Right lobe of liver (tissue), 6 donors: ENCODE measurements at regions not wholly inside any gene's neighbourhood (a gene's known extent, or its start where the extent isn't known, plus 50 kb on each side); places are given as distances from the start of the nearest gene placed in this dataset.

ENCODE experiments used
- ATAC-seq, 4 donors: fragments of 200-7000 bp; cut with Tn5 transposase; one replicate each; pipeline ENCODE4 v1.9.1; 2020; ENCODE audit warnings: mild to moderate bottlenecking in 4 of 4, moderate library complexity in 4 of 4
- DNase-seq, 3 donors: peaks; one replicate each; pipeline ENCODE4 v3.0.0-alpha.2; 2020
- H3K27ac ChIP-seq, 3 donors: fragments of 200-600 bp; one replicate each; pipeline ENCODE4 v1.8.0; 2022
- H3K27me3 ChIP-seq, 2 donors: fragments of 200-600 bp; one replicate each; pipeline ENCODE4 v1.8.0; 2022
- H3K36me3 ChIP-seq, 4 donors: fragments of 200-600 bp; sonication (generic) in 1 of 4; one replicate each; pipeline versions ENCODE4 v1.5.1 to v1.8.0; 2017 to 2022; ENCODE audit warnings: control low read depth in 1 of 4
- H3K4me1 ChIP-seq, 4 donors: fragments of 200-600 bp; sonication (generic) in 1 of 4; one replicate each; pipeline versions ENCODE4 v1.5.1 to v1.8.0; 2017 to 2022; ENCODE audit warnings: control low read depth in 1 of 4
- H3K4me3 ChIP-seq, 3 donors: fragments of 200-600 bp; one replicate each; pipeline ENCODE4 v1.8.0; 2022
- H3K9me3 ChIP-seq, 4 donors: fragments of 200-600 bp; sonication (generic) in 1 of 4; one replicate each; pipeline versions ENCODE4 v1.5.1 to v1.8.0; 2017 to 2022; ENCODE audit warnings: control low read depth in 1 of 4
- POLR2A ChIP-seq: fragments of 450-650 bp; IDR thresholded peaks from one replicate; pipeline ENCODE4 v1.6.1; 2017; ENCODE audit warnings: antibody characterized with exemption, mild to moderate bottlenecking
- WGBS: methylation state at CpG from one replicate; pipeline ENCODE4 v1.1.6; 2018; ENCODE audit warnings: low coverage, low lambda C conversion rate; ENCODE audit not compliant: insufficient coverage; ENCODE audit errors: missing lambda C conversion rate; 5-methylcytosine and 5-hydroxymethylcytosine counted together
- intact Hi-C, 2 donors: fragments of 100-400 bp; cut with DNase I; formaldehyde crosslinking; loops; one replicate each; pipeline versions ENCODE4 v1.11.2 to v1.14.1; 2022
- TF ChIP-seq, protein P1 (sequence below), 4 donors: fragments of 200-600 bp in 3 of 4; fragments of 450-650 bp in 1 of 4; IDR thresholded peaks; one replicate each; pipeline versions ENCODE4 v1.5.1 to v1.8.0; 2016 to 2022; ENCODE audit warnings: antibody characterized with exemption in 4 of 4, mild to moderate bottlenecking in 2 of 4
- donor health status: DM: no; HTN: yes; CAD: no.
- donor health status: DM: no; HTN: no; CAD: no.
- donor health status: DM: no; HTN: no; CAD: no.
- donor health status: DM: no; HTN: yes; CAD: no.
- donor health status: DM: no; HTN: yes; CAD: no.

DNA sequence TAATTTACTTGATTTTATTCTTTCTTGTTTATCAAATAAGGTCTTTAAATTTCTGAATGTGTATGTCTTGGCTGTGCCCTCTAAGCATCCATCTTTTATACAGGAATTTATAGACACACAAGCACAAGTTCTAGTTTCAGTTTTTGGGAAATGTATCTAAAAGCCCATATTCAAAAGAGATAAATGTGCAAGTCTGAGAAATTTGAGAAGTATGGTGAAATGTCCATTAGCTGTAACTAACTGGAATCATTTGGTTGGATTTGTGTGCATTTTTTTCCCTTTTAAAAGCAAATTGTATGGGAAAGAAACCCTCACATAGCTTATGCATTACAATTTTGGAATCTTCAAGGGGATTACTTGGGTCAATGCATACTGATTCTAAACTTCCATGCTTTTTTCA, 532.0 kb downstream of the KLF5 start:
- Histone ChIP-seq H3K36me3 (no peaks in the 10 kb centered on the region), H3K27ac (no peak overlapping the region), H3K4me3 (no peak overlapping the region), H3K4me1 (no peaks in the 10 kb centered on the region), H3K27me3 (no peaks in the 10 kb centered on the region), H3K9me3 (no peaks in the 10 kb centered on the region)
- no peak for TF ChIP-seq POLR2A
- TF ChIP-seq, protein P1, sequence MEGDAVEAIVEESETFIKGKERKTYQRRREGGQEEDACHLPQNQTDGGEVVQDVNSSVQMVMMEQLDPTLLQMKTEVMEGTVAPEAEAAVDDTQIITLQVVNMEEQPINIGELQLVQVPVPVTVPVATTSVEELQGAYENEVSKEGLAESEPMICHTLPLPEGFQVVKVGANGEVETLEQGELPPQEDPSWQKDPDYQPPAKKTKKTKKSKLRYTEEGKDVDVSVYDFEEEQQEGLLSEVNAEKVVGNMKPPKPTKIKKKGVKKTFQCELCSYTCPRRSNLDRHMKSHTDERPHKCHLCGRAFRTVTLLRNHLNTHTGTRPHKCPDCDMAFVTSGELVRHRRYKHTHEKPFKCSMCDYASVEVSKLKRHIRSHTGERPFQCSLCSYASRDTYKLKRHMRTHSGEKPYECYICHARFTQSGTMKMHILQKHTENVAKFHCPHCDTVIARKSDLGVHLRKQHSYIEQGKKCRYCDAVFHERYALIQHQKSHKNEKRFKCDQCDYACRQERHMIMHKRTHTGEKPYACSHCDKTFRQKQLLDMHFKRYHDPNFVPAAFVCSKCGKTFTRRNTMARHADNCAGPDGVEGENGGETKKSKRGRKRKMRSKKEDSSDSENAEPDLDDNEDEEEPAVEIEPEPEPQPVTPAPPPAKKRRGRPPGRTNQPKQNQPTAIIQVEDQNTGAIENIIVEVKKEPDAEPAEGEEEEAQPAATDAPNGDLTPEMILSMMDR (IDR thresholded peaks at IDR 0.05), result no peak
- DNase-seq (no peak), ATAC-seq (no peak)
- intact Hi-C loops, result no loop called here

DNA sequence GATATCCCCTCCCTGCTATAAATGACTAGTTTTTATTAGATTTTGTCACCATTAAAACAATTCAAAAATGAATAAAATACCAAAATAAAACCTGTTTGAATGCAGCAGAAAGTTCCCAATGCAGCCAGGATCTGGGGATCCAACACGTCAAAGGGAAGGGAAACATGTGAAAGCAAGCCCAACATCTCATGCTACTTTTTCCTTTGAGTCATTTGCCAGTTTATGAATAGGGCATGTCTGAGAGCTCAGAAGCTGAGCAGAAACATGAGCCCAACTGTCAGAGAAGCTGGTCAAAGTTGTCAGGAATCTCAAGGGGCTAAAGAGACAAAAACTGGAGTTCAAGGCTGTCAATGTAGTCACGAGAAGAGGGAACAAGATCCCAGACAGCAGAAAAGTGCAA, 526.4 kb downstream of the KLF5 start:
- H3K4me3 ChIP-seq, result no peak overlapping the region
- H3K4me1 ChIP-seq, result peaks cover 0 to 4% (median 0%) of the 10 kb centered on the region in 4 donors
- WGBS, result 72% methylated on average over 2 of the region's 2 CpGs
- intact Hi-C loops, result no loop called here
- ATAC-seq, result no peak
- H3K27ac ChIP-seq, result no peak overlapping the region
- no peak for DNase-seq
- no peaks in the 10 kb centered on the region for H3K27me3 ChIP-seq
- H3K36me3 ChIP-seq, result no peaks in the 10 kb centered on the region
- TF ChIP-seq, protein P1 (IDR thresholded peaks at IDR 0.05), result no peak
- no peak for TF ChIP-seq POLR2A
- H3K9me3 ChIP-seq, result no peaks in the 10 kb centered on the region

DNA sequence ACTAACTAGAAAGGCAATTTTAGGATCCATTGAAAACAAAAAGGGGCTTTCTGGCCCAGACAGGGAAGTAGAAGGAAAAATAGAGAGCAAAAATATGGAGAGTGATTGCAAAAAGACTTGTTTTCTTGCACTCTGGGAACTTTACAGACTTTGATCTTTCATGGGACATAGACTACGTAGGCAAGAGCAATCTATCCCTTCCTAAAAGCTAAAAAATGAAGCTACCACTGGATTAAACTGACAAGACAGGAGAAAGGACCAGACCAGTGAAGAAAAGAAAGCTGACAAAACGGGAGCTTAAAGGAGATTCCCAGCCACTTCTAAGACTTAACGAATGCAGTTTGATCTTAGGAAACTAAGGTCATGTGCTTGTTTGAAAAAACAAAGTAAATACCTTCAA, 524.5 kb downstream of the KLF5 start:
- Histone ChIP-seq H3K36me3 (no peaks in the 10 kb centered on the region), H3K27ac (no peak overlapping the region), H3K27me3 (no peaks in the 10 kb centered on the region), H3K9me3 (no peaks in the 10 kb centered on the region), H3K4me3 (no peak overlapping the region), H3K4me1 (peaks cover 0 to 4% (median 0%) of the 10 kb centered on the region in 4 donors)
- TF ChIP-seq, protein P1 (IDR thresholded peaks at IDR 0.05), result no peak
- TF ChIP-seq POLR2A, result no peak
- WGBS, result 32% methylated on average over 3 of the region's 3 CpGs
- ATAC-seq, result no peak
- DNase-seq, result no peak
- intact Hi-C loops, result no loop called here

DNA sequence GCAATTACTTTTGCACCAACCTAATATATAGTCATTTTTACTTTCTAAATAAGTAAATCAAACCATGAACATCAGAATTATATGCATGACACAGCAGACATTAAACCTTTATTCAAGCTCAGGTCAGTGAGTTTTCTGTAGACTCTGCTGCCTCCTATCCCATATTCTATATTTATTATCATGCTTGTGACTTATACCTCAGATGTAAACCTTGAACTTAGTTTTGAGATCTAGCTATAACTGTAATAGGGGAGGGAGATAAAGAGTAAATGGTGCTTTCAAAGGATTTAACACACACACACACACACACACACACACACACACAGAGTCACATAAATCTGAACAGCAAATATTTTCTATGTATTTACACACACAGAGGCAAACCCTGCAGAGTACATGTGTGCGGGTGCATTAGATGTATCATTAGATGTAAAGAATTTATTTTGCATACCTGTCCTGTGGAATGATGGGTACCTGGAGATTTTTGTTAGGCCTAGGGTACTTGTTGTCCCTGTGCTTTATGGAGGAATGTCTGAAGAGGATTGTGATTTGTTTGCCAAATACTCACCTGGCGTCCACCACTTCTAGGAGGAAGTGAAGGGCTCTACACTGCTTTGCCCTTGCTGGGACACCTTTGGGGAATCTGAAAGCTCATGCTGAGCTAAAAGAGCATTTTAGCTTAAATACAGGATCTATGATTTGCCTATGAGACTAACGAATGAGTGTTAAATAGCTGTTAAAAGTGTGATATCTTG, 521.9 kb downstream of the KLF5 start:
- Histone ChIP-seq H3K27me3 (no peaks in the 10 kb centered on the region), H3K4me3 (no peak overlapping the region), H3K9me3 (no peaks in the 10 kb centered on the region), H3K4me1 (peaks cover 0 to 4% (median 0%) of the 10 kb centered on the region in 4 donors), H3K27ac (no peak overlapping the region), H3K36me3 (no peaks in the 10 kb centered on the region)
- DNase-seq, result no peak
- TF ChIP-seq POLR2A, result no peak
- TF ChIP-seq, protein P1 (IDR thresholded peaks at IDR 0.05), result no peak
- 74% methylated on average over 3 of the region's 3 CpGs for WGBS
- no peak for ATAC-seq
- intact Hi-C loops, result no loop called here
